ENCODE measurements at regions not wholly inside any gene's neighbourhood (a gene's known extent, or its start where the extent isn't known, plus 50 kb on each side); places are given as distances from the start of the nearest gene placed in this dataset.

- TF ChIP-seq CTCF (IDR thresholded peaks at IDR 0.05; ENCODE audit: low read depth, low read length, missing input control) (no peak), SP1 (IDR thresholded peaks at IDR 0.05) (no peak), ATF3 (IDR thresholded peaks at IDR 0.05) (no peak), REST (IDR thresholded peaks at IDR 0.05) (no peak)
Observed at GRCh38 chr14:62532181-62532580, 513.1 kb downstream of the KCNH5 start.
